ENCODE measurements at regions not wholly inside any gene's neighbourhood (a gene's known extent, or its start where the extent isn't known, plus 50 kb on each side); places are given as distances from the start of the nearest gene placed in this dataset.

GRCh38 chr2:2810504-2810903, 479.4 kb upstream of the MYT1L start:
- BruUV-seq (replicated peaks), result no TSS peak
- TF ChIP-seq EZH2phosphoT487 (IDR thresholded peaks at IDR 0.05; ENCODE audit: borderline replicate concordance, low read depth, low read length), result no peak
- 0 out of 2 replicates have a peak, but pooled peaks have one; percentile 28 for TF ChIP-seq CTCF (conservative IDR thresholded peaks at IDR 0.05; ENCODE audit: low read length)
- Histone ChIP-seq H3K4me2 (ENCODE audit: low read length) (no peak overlapping the region), H3K9me2 (ENCODE audit: insufficient read depth, low read length) (no peaks in the 10 kb centered on the region), H3K9me3 (ENCODE audit: low read length) (no peaks in the 10 kb centered on the region), H3K27ac (ENCODE audit: low read depth, low read length, poor library complexity, severe bottlenecking) (no peak overlapping the region), H3K4me3 (ENCODE audit: low read depth, low read length, poor library complexity, severe bottlenecking) (no peak overlapping the region), H2AFZ (ENCODE audit: low read length) (no peak overlapping the region), H4K20me1 (ENCODE audit: insufficient read depth, low read length) (no peaks in the 10 kb centered on the region), H3K4me1 (ENCODE audit: insufficient read depth, low read length, poor library complexity, severe bottlenecking) (no peaks in the 10 kb centered on the region), H3K36me3 (ENCODE audit: insufficient read depth, low read length) (no peaks in the 10 kb centered on the region), H3K79me2 (ENCODE audit: insufficient read depth, low read depth, low read length) (no peaks in the 10 kb centered on the region)
- ChIA-PET POLR2A (interaction anchor here (0.6 kb wide), 2 partner anchors 13 to 922 kb away, joined by 3 read pairs; no protein-coding TSS in a partner anchor), CTCF (ENCODE audit: unreplicated experiment) (no interaction called here)
- no peak for DNase-seq (ENCODE audit: low spot score)
- intact Hi-C loops (cut with micrococcal nuclease; ENCODE audit: unreplicated experiment), result no loop called here

GRCh38 chr2:2809771-2810170, 478.7 kb upstream of the MYT1L start:
- Histone ChIP-seq H3K9me2 (ENCODE audit: insufficient read depth, low read length) (no peaks in the 10 kb centered on the region), H3K4me1 (ENCODE audit: insufficient read depth, low read length, poor library complexity, severe bottlenecking) (no peaks in the 10 kb centered on the region), H2AFZ (ENCODE audit: low read length) (no peak overlapping the region), H4K20me1 (ENCODE audit: insufficient read depth, low read length) (no peaks in the 10 kb centered on the region), H3K4me3 (ENCODE audit: low read depth, low read length, poor library complexity, severe bottlenecking) (no peak overlapping the region), H3K4me2 (ENCODE audit: low read length) (no peak overlapping the region), H3K27ac (ENCODE audit: low read depth, low read length, poor library complexity, severe bottlenecking) (no peak overlapping the region), H3K9me3 (ENCODE audit: low read length) (no peaks in the 10 kb centered on the region), H3K36me3 (ENCODE audit: insufficient read depth, low read length) (no peaks in the 10 kb centered on the region), H3K79me2 (ENCODE audit: insufficient read depth, low read depth, low read length) (no peaks in the 10 kb centered on the region)
- ChIA-PET CTCF (ENCODE audit: unreplicated experiment) (no interaction called here), POLR2A (no interaction called here)
- no peak for DNase-seq (ENCODE audit: low spot score)
- TF ChIP-seq EZH2phosphoT487 (IDR thresholded peaks at IDR 0.05; ENCODE audit: borderline replicate concordance, low read depth, low read length), result no peak
- TF ChIP-seq CTCF (conservative IDR thresholded peaks at IDR 0.05; ENCODE audit: low read length), result no peak
- no TSS peak for BruUV-seq (replicated peaks)
- intact Hi-C loops (cut with micrococcal nuclease; ENCODE audit: unreplicated experiment), result no loop called here

- BruUV-seq (replicated peaks), result no TSS peak
- Histone ChIP-seq H3K9me2 (ENCODE audit: insufficient read depth, low read length) (no peaks in the 10 kb centered on the region), H2AFZ (ENCODE audit: low read length) (no peak overlapping the region), H3K36me3 (ENCODE audit: insufficient read depth, low read length) (no peaks in the 10 kb centered on the region), H3K27ac (ENCODE audit: low read depth, low read length, poor library complexity, severe bottlenecking) (no peak overlapping the region), H3K4me3 (ENCODE audit: low read depth, low read length, poor library complexity, severe bottlenecking) (no peak overlapping the region), H3K4me2 (ENCODE audit: low read length) (no peak overlapping the region), H3K9me3 (ENCODE audit: low read length) (no peaks in the 10 kb centered on the region), H4K20me1 (ENCODE audit: insufficient read depth, low read length) (no peaks in the 10 kb centered on the region), H3K79me2 (ENCODE audit: insufficient read depth, low read depth, low read length) (no peaks in the 10 kb centered on the region), H3K4me1 (ENCODE audit: insufficient read depth, low read length, poor library complexity, severe bottlenecking) (no peaks in the 10 kb centered on the region)
- no peak for TF ChIP-seq EZH2phosphoT487 (IDR thresholded peaks at IDR 0.05; ENCODE audit: borderline replicate concordance, low read depth, low read length)
- TF ChIP-seq CTCF (conservative IDR thresholded peaks at IDR 0.05; ENCODE audit: low read length), result no peak
- DNase-seq (ENCODE audit: low spot score), result no peak
- CTCF ChIA-PET (ENCODE audit: unreplicated experiment), result no interaction called here
- POLR2A ChIA-PET, result no interaction called here
- intact Hi-C loops (cut with micrococcal nuclease; ENCODE audit: unreplicated experiment), result no loop called here
Observed at GRCh38 chr2:2808551-2809058, 477.5 kb upstream of the MYT1L start.
